ENCODE measurements at regions not wholly inside any gene's neighbourhood (a gene's known extent, or its start where the extent isn't known, plus 50 kb on each side); places are given as distances from the start of the nearest gene placed in this dataset.
"Not testable (repeated sequence)": the region's sequence is repeated elsewhere in the genome, so short reads cannot be mapped to it uniquely, and the experiment has no call there.

DNA sequence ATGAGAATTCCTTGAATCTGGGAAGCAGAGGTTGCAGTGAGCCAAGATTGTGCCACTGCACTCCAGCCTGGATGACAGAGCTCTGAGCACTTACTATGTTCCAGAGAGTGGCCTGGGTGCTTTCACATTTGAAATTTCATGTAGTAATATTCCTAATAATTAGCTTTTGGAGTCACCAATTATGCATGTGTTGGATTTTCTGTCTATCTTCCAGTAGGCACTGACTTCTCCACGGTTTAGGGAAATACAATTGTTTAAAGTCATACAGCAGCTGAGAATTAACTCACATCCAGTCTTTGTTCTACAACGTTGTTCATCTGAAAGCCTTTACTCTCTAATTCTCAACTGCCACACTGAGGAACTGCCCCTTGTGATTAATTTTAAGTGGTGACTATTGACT, 150.2 kb downstream of the CSNK2A3 start:
- Histone ChIP-seq H3K36me3 (ENCODE audit: control insufficient read depth in 2 of 4, insufficient read depth in 4 of 4, low read length in 3 of 4) (no peaks in the 10 kb centered on the region), H3K27ac (ENCODE audit: low read depth, low read length) (no peak overlapping the region)

DNA sequence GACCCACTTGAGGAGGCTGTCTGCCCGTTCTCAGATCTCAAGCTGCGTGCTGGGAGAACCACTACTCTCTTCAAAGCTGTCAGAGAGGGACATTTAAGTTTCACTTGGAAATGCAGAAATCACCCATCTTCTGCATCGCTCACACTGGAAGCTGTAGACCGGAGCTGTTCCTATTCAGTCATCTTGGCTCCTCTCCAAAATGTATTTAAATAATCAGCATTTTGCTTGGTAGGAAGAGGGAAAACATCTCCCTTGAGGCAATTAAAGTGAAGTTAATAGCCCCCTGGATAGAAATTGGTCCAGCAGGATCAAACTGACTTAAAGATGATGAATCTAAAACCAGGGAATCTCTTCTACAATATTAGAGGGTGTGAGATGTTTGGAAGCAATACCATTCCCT, 151.7 kb downstream of the CSNK2A3 start:
- H2AFZ ChIP-seq (ENCODE audit: low read length); H2BK5ac ChIP-seq (ENCODE audit: low read depth, low read length); H3K9me3 ChIP-seq (ENCODE audit: insufficient read depth in 2 of 2, low read depth in 1 of 2, low read length in 1 of 2); H3K14ac ChIP-seq (ENCODE audit: insufficient read length); DNase-seq (ENCODE audit: low read depth in 1 of 2, low spot score in 2 of 2); H3K79me1 ChIP-seq (ENCODE audit: low read depth, low read length); H2BK20ac ChIP-seq (ENCODE audit: low read length); H2BK15ac ChIP-seq (ENCODE audit: low read length); H3K23me2 ChIP-seq (ENCODE audit: low read depth, low read length); H2BK12ac ChIP-seq (ENCODE audit: low read depth, low read length); H3K27ac ChIP-seq (ENCODE audit: low read depth, low read length); H3K23ac ChIP-seq (ENCODE audit: insufficient read length); H4K20me1 ChIP-seq (replicated peaks in 1 of 2; ENCODE audit: control insufficient read depth in 1 of 2, insufficient read depth in 2 of 2, low read length in 2 of 2); H3K27me3 ChIP-seq (replicated peaks in 1 of 4; ENCODE audit: control insufficient read depth in 3 of 4, extremely low read depth in 1 of 4, insufficient read depth in 3 of 4, low read length in 3 of 4); H4K91ac ChIP-seq (replicated peaks; ENCODE audit: insufficient read length, low read length); H4K5ac ChIP-seq (ENCODE audit: insufficient read length, low read depth, low read length); H3K4me3 ChIP-seq (ENCODE audit: extremely low read depth in 1 of 4, insufficient read depth in 2 of 4, low read depth in 3 of 4, low read length in 4 of 4); POLR2A ChIA-PET (ENCODE audit: partially characterized antibody); H3K4ac ChIP-seq (replicated peaks; ENCODE audit: insufficient read length, low read depth, low read length); H2BK120ac ChIP-seq (replicated peaks; ENCODE audit: low read depth, low read length); H3K4me1 ChIP-seq (replicated peaks in 1 of 4; ENCODE audit: control insufficient read depth in 3 of 4, insufficient read depth in 4 of 4, low read length in 3 of 4); H3K79me2 ChIP-seq (ENCODE audit: control insufficient read depth in 1 of 2, insufficient read depth in 2 of 2, low read length in 2 of 2); H4K8ac ChIP-seq (ENCODE audit: extremely low read depth, insufficient read depth, low read length); H3K18ac ChIP-seq (ENCODE audit: extremely low read depth, low read length); FAIRE-seq; H3K56ac ChIP-seq (replicated peaks; ENCODE audit: insufficient read length, low read depth, low read length); H3K9ac ChIP-seq (replicated peaks in 1 of 4; ENCODE audit: extremely low read depth in 1 of 4, low read depth in 3 of 4, low read length in 3 of 4); H3K36me3 ChIP-seq (ENCODE audit: control insufficient read depth in 2 of 4, insufficient read depth in 4 of 4, low read length in 3 of 4); H2AK5ac ChIP-seq (ENCODE audit: low read depth, low read length); H3K4me2 ChIP-seq (ENCODE audit: insufficient read depth in 1 of 2, low read depth in 2 of 2, low read length in 2 of 2): not testable (repeated sequence)
- CTCF ChIA-PET (ENCODE audit: partially characterized antibody), result interaction anchor here (0.8 kb wide), 1 partner anchor 9 kb away, joined by 3 read pairs; no protein-coding TSS in a partner anchor
- WGBS, 2 experiments (ENCODE audit: extremely low coverage in 1 of 2, insufficient coverage in 1 of 2, insufficient read length in 1 of 2, insufficient replicate concordance in 2 of 2, low coverage in 1 of 2, low lambda C conversion rate in 2 of 2, missing lambda C conversion rate in 1 of 2), result 90% methylated on average over 4 of the region's 4 CpGs; no CpG with 5 or more reads in 1 of the 2 experiments

More for the DNA sequence above, 150.2 kb downstream of the CSNK2A3 start:
- H3K79me1 ChIP-seq (ENCODE audit: low read depth, low read length), result no peaks in the 10 kb centered on the region
- H2BK15ac ChIP-seq (ENCODE audit: low read length), result no peak overlapping the region
- no peak overlapping the region for H2BK20ac ChIP-seq (ENCODE audit: low read length)
- no peak overlapping the region for H4K91ac ChIP-seq (replicated peaks; ENCODE audit: insufficient read length, low read length)
- H3K56ac ChIP-seq (replicated peaks; ENCODE audit: insufficient read length, low read depth, low read length), result no peak overlapping the region
- H2AK5ac ChIP-seq (ENCODE audit: low read depth, low read length), result no peak overlapping the region
- H4K20me1 ChIP-seq (replicated peaks in 1 of 2; ENCODE audit: control insufficient read depth in 1 of 2, insufficient read depth in 2 of 2, low read length in 2 of 2), result no peaks in the 10 kb centered on the region
- H2BK12ac ChIP-seq (ENCODE audit: low read depth, low read length), result no peak overlapping the region
- no peaks in the 10 kb centered on the region for H3K4me1 ChIP-seq (replicated peaks in 1 of 4; ENCODE audit: control insufficient read depth in 3 of 4, insufficient read depth in 4 of 4, low read length in 3 of 4)
- H3K18ac ChIP-seq (ENCODE audit: extremely low read depth, low read length), result no peak overlapping the region
- H3K4me2 ChIP-seq (ENCODE audit: insufficient read depth in 1 of 2, low read depth in 2 of 2, low read length in 2 of 2), result no peak overlapping the region
- WGBS, 2 experiments (ENCODE audit: extremely low coverage in 1 of 2, insufficient coverage in 1 of 2, insufficient read length in 1 of 2, insufficient replicate concordance in 2 of 2, low coverage in 1 of 2, low lambda C conversion rate in 2 of 2, missing lambda C conversion rate in 1 of 2), result 91% methylated on average over 2 of the region's 2 CpGs; no CpG with 5 or more reads in 1 of the 2 experiments
- no peak overlapping the region for H2BK120ac ChIP-seq (replicated peaks; ENCODE audit: low read depth, low read length)
- H2AFZ ChIP-seq (ENCODE audit: low read length), result no peak overlapping the region
- FAIRE-seq, result no peak
- H4K5ac ChIP-seq (ENCODE audit: insufficient read length, low read depth, low read length), result no peak overlapping the region
- H3K79me2 ChIP-seq (ENCODE audit: control insufficient read depth in 1 of 2, insufficient read depth in 2 of 2, low read length in 2 of 2), result no peaks in the 10 kb centered on the region
- H3K4ac ChIP-seq (replicated peaks; ENCODE audit: insufficient read length, low read depth, low read length), result no peak overlapping the region
- no peak overlapping the region for H4K8ac ChIP-seq (ENCODE audit: extremely low read depth, insufficient read depth, low read length)
- TF ChIP-seq EGR1 (IDR thresholded peaks at IDR 0.05; ENCODE audit: borderline replicate concordance, low read depth, low read length), result no peak
- no peak for TF ChIP-seq RNF2 (IDR thresholded peaks at IDR 0.05; ENCODE audit: borderline replicate concordance, low read depth, low read length, missing control alignments, poor library complexity, severe bottlenecking)
- TF ChIP-seq FOSL1 (IDR thresholded peaks at IDR 0.05; ENCODE audit: insufficient read depth, low read depth, low read length), result no peak
- no peak for TF ChIP-seq SP2 (IDR thresholded peaks at IDR 0.05; ENCODE audit: low read length)
- H3K27me3 ChIP-seq (replicated peaks in 1 of 4; ENCODE audit: control insufficient read depth in 3 of 4, extremely low read depth in 1 of 4, insufficient read depth in 3 of 4, low read length in 3 of 4), result no peaks in the 10 kb centered on the region
- H3K9me3 ChIP-seq (ENCODE audit: insufficient read depth in 2 of 2, low read depth in 1 of 2, low read length in 1 of 2), result peaks cover 2 to 3% of the 10 kb centered on the region in 2 experiments; a peak in 2 of 4 replicates
- no peaks in the 10 kb centered on the region for H3K23me2 ChIP-seq (ENCODE audit: low read depth, low read length)
- no peak for DNase-seq (ENCODE audit: low read depth in 1 of 2, low spot score in 2 of 2)
- no peak overlapping the region for H3K9ac ChIP-seq (replicated peaks in 1 of 4; ENCODE audit: extremely low read depth in 1 of 4, low read depth in 3 of 4, low read length in 3 of 4)
- H3K23ac ChIP-seq (ENCODE audit: insufficient read length), result no peak overlapping the region
- H3K4me3 ChIP-seq (ENCODE audit: extremely low read depth in 1 of 4, insufficient read depth in 2 of 4, low read depth in 3 of 4, low read length in 4 of 4), result no peak overlapping the region
- ChIA-PET CTCF (ENCODE audit: partially characterized antibody) (interaction anchor here (0.6 to 1.5 kb wide), 4 partner anchors 28 to 188 kb away, joined by 4 to 5 read pairs (median 4); no protein-coding TSS in a partner anchor), POLR2A (ENCODE audit: partially characterized antibody) (no interaction called here)
- H3K14ac ChIP-seq (ENCODE audit: insufficient read length), result no peak overlapping the region
- no peak overlapping the region for H2BK5ac ChIP-seq (ENCODE audit: low read depth, low read length)

All from H1 (cell line).